HCT116 (cell line): ENCODE measurements at regions not wholly inside any gene's neighbourhood (a gene's known extent, or its start where the extent isn't known, plus 50 kb on each side); places are given as distances from the start of the nearest gene placed in this dataset.

Experiments used
- ATAC-seq: fragments of 200-7000 bp; cut with Tn5 transposase; 2 replicates; pipeline ENCODE4 v1.9.1; 2020; ENCODE audit warnings: mild to moderate bottlenecking, moderate library complexity
- BruUV-seq: library from RNA; stranded (reverse); fragments of 400-500 nt; replicated peaks from 2 replicates; lab custom pipeline; 2021; lab: Mats Ljungman, UMichigan
- CTCF ChIA-PET: fragments of 300-600 bp; sonication (Branson Sonifier 250); formaldehyde crosslinking; loops from one replicate; lab custom pipeline; 2021; ENCODE audit warnings: antibody characterized with exemption; lab: Charles Lee
- POLR2A ChIA-PET: fragments of 300-600, 350-600 bp; sonication (Branson Sonifier 250); formaldehyde crosslinking; loops from one replicate; lab custom pipeline; 2021; ENCODE audit warnings: antibody characterized with exemption; lab: Charles Lee
- RAD21 ChIA-PET, 2 experiments: fragments of 300-600 bp; sonication (Branson Sonifier 250); formaldehyde crosslinking; loops; one replicate each; lab custom pipeline; 2023; ENCODE audit warnings: low total read pairs in 2 of 2; ENCODE audit not compliant: uncharacterized antibody in 2 of 2, unreplicated experiment in 2 of 2, low non-redundant PET in 1 of 2; lab: Charles Lee
- DNase-seq: peaks from one replicate; pipeline ENCODE4 v3.0.0-alpha.2; 2010; ENCODE audit warnings: low read depth, low spot score
- H2AFZ ChIP-seq: fragments of 200-600 bp; shearing (Covaris generic), sonication (generic); 2 replicates; pipeline ENCODE4 v1.6.1; 2017; ENCODE audit warnings: low read depth, mixed run types, mixed read lengths, antibody characterized with exemption, low read length; ENCODE audit not compliant: poor library complexity, severe bottlenecking
- H3K27ac ChIP-seq: 2 replicates; pipeline ENCODE4 v1.5.1; 2012; ENCODE audit warnings: low read depth, low read length
- H3K27me3 ChIP-seq: fragments of 200-600 bp; sonication (generic); 2 replicates; pipeline ENCODE4 v1.6.1; 2016; ENCODE audit warnings: mixed run types, low read length, mixed read lengths; ENCODE audit not compliant: insufficient read depth
- H3K36me3 ChIP-seq, 2 experiments: fragments of 200-500 bp in 1 of 2; fragments of 200-600 bp in 1 of 2; sonication (Bioruptor generic) in 1 of 2; sonication (generic) in 1 of 2; 2 replicates each; pipeline versions ENCODE4 v1.5.1 to v1.6.1; 2014 to 2016; ENCODE audit warnings: low read length in 2 of 2, inconsistent platforms in 1 of 2, mixed read lengths in 1 of 2, mixed run types in 1 of 2; ENCODE audit not compliant: insufficient read depth in 2 of 2, control insufficient read depth in 1 of 2
- H3K4me1 ChIP-seq, 2 experiments: fragments of 200-600 bp in 1 of 2; sonication (generic) in 1 of 2; 2 replicates each; pipeline versions ENCODE4 v1.5.1 to v1.6.1; 2012 to 2017; ENCODE audit warnings: low read length in 2 of 2, inconsistent platforms in 1 of 2, mild to moderate bottlenecking in 1 of 2, mixed read lengths in 1 of 2, mixed run types in 1 of 2, moderate library complexity in 1 of 2; ENCODE audit not compliant: insufficient read depth in 2 of 2, control insufficient read depth in 1 of 2
- H3K4me2 ChIP-seq: fragments of 200-600 bp; sonication (generic); 2 replicates; pipeline ENCODE4 v1.6.1; 2017; ENCODE audit warnings: mixed run types, low read length, mixed read lengths
- H3K4me3 ChIP-seq, 2 experiments: fragments of 200-600 bp in 1 of 2; sonication (generic) in 1 of 2; replicated peaks in 1 of 2; 2 replicates each; pipeline ENCODE4 v1.5.1; 2011 to 2016; ENCODE audit warnings: low read length in 2 of 2, control low read depth in 1 of 2, low read depth in 1 of 2, mild to moderate bottlenecking in 1 of 2, mixed read lengths in 1 of 2, mixed run types in 1 of 2
- H3K79me2 ChIP-seq: fragments of 200-600 bp; sonication (generic); 2 replicates; pipeline ENCODE4 v1.6.1; 2017; ENCODE audit warnings: mild to moderate bottlenecking, mixed run types, low read length, moderate library complexity, mixed read lengths; ENCODE audit not compliant: insufficient read depth
- H3K9ac ChIP-seq: fragments of 200-600 bp; sonication (generic); 2 replicates; pipeline ENCODE4 v1.6.1; 2016; ENCODE audit warnings: low read length, mixed read lengths
- H3K9me2 ChIP-seq: fragments of 200-600 bp; sonication (generic), shearing (Covaris generic); 2 replicates; pipeline ENCODE4 v1.6.1; 2017; ENCODE audit warnings: mixed run types, mild to moderate bottlenecking, moderate library complexity; ENCODE audit not compliant: insufficient read depth
- H3K9me3 ChIP-seq, 2 experiments: fragments of 200-500 bp in 1 of 2; fragments of 200-600 bp in 1 of 2; sonication (Bioruptor generic) in 1 of 2; sonication (generic) in 1 of 2; 2 replicates each; pipeline ENCODE4 v1.6.1; 2014 to 2017; ENCODE audit warnings: low read length in 2 of 2, mixed read lengths in 2 of 2, inconsistent platforms in 1 of 2, low read depth in 1 of 2, mild to moderate bottlenecking in 1 of 2, mixed run types in 1 of 2, moderate library complexity in 1 of 2; ENCODE audit not compliant: control insufficient read depth in 1 of 2, insufficient read depth in 1 of 2
- H4K20me1 ChIP-seq: fragments of 200-600 bp; sonication (generic), shearing (Covaris generic); 2 replicates; pipeline ENCODE4 v1.6.1; 2017; ENCODE audit warnings: mixed run types, mild to moderate bottlenecking, moderate library complexity; ENCODE audit not compliant: insufficient read depth
- CBX3 ChIP-seq: IDR thresholded peaks from 2 replicates; pipeline ENCODE4 v1.6.1; 2012; ENCODE audit warnings: low read depth
- ELF1 ChIP-seq: IDR thresholded peaks from 2 replicates; pipeline ENCODE4 v1.6.1; 2012; ENCODE audit warnings: low read depth, borderline replicate concordance
- EZH2 ChIP-seq: fragments of 200-600 bp; sonication (generic); IDR thresholded peaks from 2 replicates; pipeline ENCODE4 v1.6.1; 2017; ENCODE audit warnings: antibody characterized with exemption, mixed run types
- EZH2phosphoT487 ChIP-seq: fragments of 200-600 bp; IDR thresholded peaks from 2 replicates; pipeline ENCODE4 v1.6.1; 2018; ENCODE audit warnings: antibody characterized with exemption, borderline replicate concordance
- FOSL1 ChIP-seq: IDR thresholded peaks from 2 replicates; pipeline ENCODE4 v1.6.1; 2012; ENCODE audit warnings: low read depth
- JUND ChIP-seq: IDR thresholded peaks from 2 replicates; pipeline ENCODE4 v1.6.1; 2012
- POLR2A ChIP-seq: IDR thresholded peaks from 2 replicates; pipeline ENCODE4 v1.7.0; 2011; ENCODE audit warnings: borderline replicate concordance; ENCODE audit not compliant: insufficient read depth, insufficient read length; ENCODE audit errors: extremely low read depth
- POLR2AphosphoS5 ChIP-seq: IDR thresholded peaks from 2 replicates; pipeline ENCODE4 v1.6.1; 2011; ENCODE audit warnings: mild to moderate bottlenecking, low read depth, low read length, moderate library complexity
- SRF ChIP-seq: IDR thresholded peaks from 2 replicates; pipeline ENCODE4 v1.6.1; 2012; ENCODE audit warnings: low read depth
- ZFX ChIP-seq: fragments of 450-650 bp; IDR thresholded peaks from 2 replicates; pipeline ENCODE4 v1.6.1; 2017
- ZNF274 ChIP-seq: fragments of 200-500 bp; sonication (Bioruptor generic); IDR thresholded peaks from 2 replicates; pipeline ENCODE4 v1.6.1; 2014; ENCODE audit warnings: mild to moderate bottlenecking, low read depth, low read length, inconsistent platforms
- intact Hi-C: fragments of 100-400 bp; cut with micrococcal nuclease; formaldehyde crosslinking; loops from 2 replicates; pipeline ENCODE4 v1.10.0; 2022
- TF ChIP-seq, protein P1 (sequence below), 3 experiments: fragments of 200-600 bp in 1 of 3; sonication (generic) in 1 of 3; IDR thresholded peaks in 2 of 3; conservative IDR thresholded peaks in 1 of 3; 2 replicates each; pipeline ENCODE4 v1.5.1; 2012 to 2017; ENCODE audit warnings: low read depth in 2 of 3, low read length in 2 of 3, antibody characterized with exemption in 1 of 3, borderline replicate concordance in 1 of 3, control low read depth in 1 of 3, mild to moderate bottlenecking in 1 of 3, mixed read lengths in 1 of 3, mixed run types in 1 of 3, moderate library complexity in 1 of 3; ENCODE audit not compliant: insufficient read depth in 1 of 3
- TF ChIP-seq, protein P2 (sequence below): IDR thresholded peaks from 2 replicates; pipeline ENCODE4 v1.6.1; 2012

DNA sequence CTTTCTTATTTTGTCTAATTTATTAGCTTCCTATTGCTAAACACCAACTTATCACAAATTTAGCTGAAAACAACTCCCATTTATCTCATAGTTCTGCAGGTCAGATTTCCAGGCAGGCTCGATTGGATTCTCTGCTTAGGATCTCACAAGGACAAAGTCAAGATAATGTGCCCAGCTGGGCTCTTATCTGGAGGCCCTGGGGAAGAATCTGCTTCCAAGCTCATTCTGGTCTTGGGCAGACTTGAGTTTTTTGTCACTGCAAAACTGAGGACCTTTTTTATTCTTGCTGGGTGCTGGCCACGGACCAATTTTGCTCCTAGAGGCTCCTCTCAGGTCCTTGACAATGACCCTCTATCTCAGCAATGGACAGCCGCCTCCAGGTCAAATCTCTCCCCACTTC lies 215.5 kb downstream of the TRIB2 start:
- Histone ChIP-seq H3K9me2 (no peaks in the 10 kb centered on the region), H3K4me3 (no peak overlapping the region), H3K9ac (no peak overlapping the region), H3K4me1 (peaks cover 0 to 8% of the 10 kb centered on the region in 2 experiments; a peak in 2 of 4 replicates), H2AFZ (no peak overlapping the region), H3K4me2 (no peak overlapping the region), H3K27ac (no peak overlapping the region), H3K79me2 (no peaks in the 10 kb centered on the region), H3K9me3 (no peaks in the 10 kb centered on the region), H3K27me3 (no peaks in the 10 kb centered on the region), H4K20me1 (no peaks in the 10 kb centered on the region), H3K36me3 (no peaks in the 10 kb centered on the region)
- DNase-seq (no peak), ATAC-seq (no peak)
- CTCF ChIA-PET, result interaction anchor here (1.0 kb wide), 1 partner anchor 211 kb away, joined by 3 read pairs; no protein-coding TSS in a partner anchor
- POLR2A ChIA-PET, result no interaction called here
- BruUV-seq, result no TSS peak
- intact Hi-C loops, result loop anchor here (5.0 kb wide), 2 partner anchors 70 to 215 kb away; partner anchors contain the start of gene TRIB2
- TF ChIP-seq FOSL1 (no peak), EZH2 (no peak), POLR2AphosphoS5 (no peak)
- RAD21 ChIA-PET, result interaction anchor here in 1 of 2 experiments (0.5 kb wide), 1 partner anchor 215 kb away, joined by 3 read pairs; the partner anchor contains the start of gene TRIB2

DNA sequence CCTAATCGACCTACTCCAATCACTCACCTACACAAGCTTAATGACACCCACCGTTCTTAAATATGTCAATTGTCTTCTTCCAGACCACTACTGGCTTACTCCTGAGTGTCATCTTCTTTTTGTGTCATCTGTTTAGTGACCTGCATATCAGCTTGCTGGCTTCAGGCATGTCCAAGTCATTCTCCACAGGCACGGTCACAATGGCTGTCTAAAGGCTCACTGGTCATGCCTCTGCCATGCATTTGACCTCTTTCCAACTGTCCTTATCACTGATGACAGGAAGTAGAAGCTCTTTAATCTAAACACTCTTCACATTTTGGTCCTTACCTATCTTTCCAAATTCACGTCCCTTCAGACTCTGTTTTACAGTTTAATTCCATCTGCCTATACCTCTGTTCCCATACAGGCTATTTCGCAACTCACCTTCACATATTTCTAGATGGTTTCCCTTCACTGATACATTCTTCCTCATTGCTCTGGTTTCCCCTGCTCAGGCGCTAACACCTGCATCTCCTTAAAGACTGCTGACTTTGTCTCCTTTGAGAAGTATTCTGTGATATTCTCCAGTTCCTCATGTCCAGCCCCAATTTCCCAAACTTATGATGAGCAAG lies 217.5 kb downstream of the TRIB2 start:
- intact Hi-C loops, result loop anchor here (5.0 kb wide), 2 partner anchors 68 to 217 kb away; partner anchors contain the start of gene TRIB2
- no peaks in the 10 kb centered on the region for H3K9me2 ChIP-seq
- H3K4me3 ChIP-seq, result no peak overlapping the region
- RAD21 ChIA-PET, result no interaction called here
- no peak overlapping the region for H3K9ac ChIP-seq
- H2AFZ ChIP-seq, result no peak overlapping the region
- CTCF ChIA-PET, result no interaction called here
- BruUV-seq, result no TSS peak
- no peaks in the 10 kb centered on the region for H3K4me1 ChIP-seq
- H4K20me1 ChIP-seq, result no peaks in the 10 kb centered on the region
- no peak for DNase-seq
- TF ChIP-seq ZNF274, result no peak
- TF ChIP-seq, protein P1, sequence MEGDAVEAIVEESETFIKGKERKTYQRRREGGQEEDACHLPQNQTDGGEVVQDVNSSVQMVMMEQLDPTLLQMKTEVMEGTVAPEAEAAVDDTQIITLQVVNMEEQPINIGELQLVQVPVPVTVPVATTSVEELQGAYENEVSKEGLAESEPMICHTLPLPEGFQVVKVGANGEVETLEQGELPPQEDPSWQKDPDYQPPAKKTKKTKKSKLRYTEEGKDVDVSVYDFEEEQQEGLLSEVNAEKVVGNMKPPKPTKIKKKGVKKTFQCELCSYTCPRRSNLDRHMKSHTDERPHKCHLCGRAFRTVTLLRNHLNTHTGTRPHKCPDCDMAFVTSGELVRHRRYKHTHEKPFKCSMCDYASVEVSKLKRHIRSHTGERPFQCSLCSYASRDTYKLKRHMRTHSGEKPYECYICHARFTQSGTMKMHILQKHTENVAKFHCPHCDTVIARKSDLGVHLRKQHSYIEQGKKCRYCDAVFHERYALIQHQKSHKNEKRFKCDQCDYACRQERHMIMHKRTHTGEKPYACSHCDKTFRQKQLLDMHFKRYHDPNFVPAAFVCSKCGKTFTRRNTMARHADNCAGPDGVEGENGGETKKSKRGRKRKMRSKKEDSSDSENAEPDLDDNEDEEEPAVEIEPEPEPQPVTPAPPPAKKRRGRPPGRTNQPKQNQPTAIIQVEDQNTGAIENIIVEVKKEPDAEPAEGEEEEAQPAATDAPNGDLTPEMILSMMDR (IDR thresholded peaks at IDR 0.05 in 2 of 3, conservative IDR thresholded peaks at IDR 0.05 in 1 of 3; ENCODE audit: borderline replicate concordance in 1 of 3, insufficient read depth in 1 of 3, low read depth in 2 of 3, low read length in 2 of 3), result no peak
- TF ChIP-seq EZH2phosphoT487, result no peak
- TF ChIP-seq POLR2A, result no peak
- TF ChIP-seq ELF1, result no peak
- TF ChIP-seq ZFX, result no peak
- TF ChIP-seq CBX3, result no peak
- TF ChIP-seq SRF, result no peak
- TF ChIP-seq JUND, result no peak
- TF ChIP-seq, protein P2, sequence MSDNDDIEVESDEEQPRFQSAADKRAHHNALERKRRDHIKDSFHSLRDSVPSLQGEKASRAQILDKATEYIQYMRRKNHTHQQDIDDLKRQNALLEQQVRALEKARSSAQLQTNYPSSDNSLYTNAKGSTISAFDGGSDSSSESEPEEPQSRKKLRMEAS, result no peak
- TF ChIP-seq, all 23 proteins: peak for 0
- POLR2A ChIA-PET, result no interaction called here
- H3K4me2 ChIP-seq, result no peak overlapping the region
- no peaks in the 10 kb centered on the region for H3K79me2 ChIP-seq
- no peaks in the 10 kb centered on the region for H3K9me3 ChIP-seq
- no peak overlapping the region for H3K27ac ChIP-seq
- no peaks in the 10 kb centered on the region for H3K27me3 ChIP-seq
- no peak for ATAC-seq
- no peaks in the 10 kb centered on the region for H3K36me3 ChIP-seq
